Lower leg skin (tissue), 3 donors: ENCODE measurements at regions not wholly inside any gene's neighbourhood (a gene's known extent, or its start where the extent isn't known, plus 50 kb on each side); places are given as distances from the start of the nearest gene placed in this dataset.

Experiments used
- POLR2A ChIP-seq, 2 donors: fragments of 450-650 bp; IDR thresholded peaks; one replicate each; pipeline ENCODE4 v1.6.1; 2016 to 2017; ENCODE audit warnings: antibody characterized with exemption in 2 of 2, mild to moderate bottlenecking in 1 of 2, moderate library complexity in 1 of 2
- TF ChIP-seq, protein P1 (sequence below), 3 donors: fragments of 450-650 bp; IDR thresholded peaks; one replicate each; pipeline ENCODE4 v1.5.1; 2016; ENCODE audit warnings: antibody characterized with exemption in 3 of 3, mild to moderate bottlenecking in 3 of 3, moderate library complexity in 2 of 3

DNA sequence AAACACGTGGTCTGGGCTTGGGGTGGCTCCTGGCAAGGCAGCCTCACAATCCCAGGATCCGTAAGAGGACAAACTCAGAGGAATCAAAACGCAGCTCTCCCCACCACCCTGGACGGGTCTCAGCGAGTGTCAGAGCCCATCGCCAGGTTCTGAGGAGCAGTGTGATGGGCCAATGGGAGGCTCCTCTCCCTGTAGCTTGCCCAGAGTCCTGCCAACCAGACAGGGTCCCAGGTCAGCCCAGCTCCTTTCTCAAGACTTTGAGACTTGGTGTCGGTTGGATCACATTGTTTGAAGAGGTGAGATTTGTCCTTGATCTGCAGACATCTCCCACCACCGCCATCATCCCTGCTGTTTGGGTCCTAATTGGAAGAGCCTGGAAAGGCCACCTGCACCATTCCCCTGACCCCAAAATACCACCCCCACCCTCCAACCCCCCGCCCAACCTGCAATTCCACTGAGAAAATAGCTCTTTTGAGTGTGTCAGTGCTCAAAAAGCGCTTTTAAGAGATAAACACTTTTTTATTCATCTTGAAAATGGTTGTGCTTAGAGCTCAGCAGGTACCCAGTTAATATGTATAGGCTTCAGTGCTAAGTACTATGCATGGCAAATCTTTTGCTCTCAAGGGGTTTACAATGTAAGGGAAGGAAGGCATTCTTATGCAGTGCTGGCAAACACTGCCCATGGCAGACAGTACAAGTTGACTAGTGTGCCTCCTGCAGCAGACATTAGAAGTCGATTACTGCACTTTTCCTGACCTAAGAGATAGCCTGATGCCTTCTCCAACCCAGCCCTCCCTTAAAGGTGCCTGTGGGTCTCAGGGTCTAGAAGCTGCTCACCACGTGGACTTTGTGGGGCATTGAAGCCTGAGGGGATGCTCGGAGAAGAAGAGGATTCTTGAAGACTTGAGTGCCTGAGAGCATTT, 50.6 kb downstream of the GLI2 start:
- TF ChIP-seq, protein P1, sequence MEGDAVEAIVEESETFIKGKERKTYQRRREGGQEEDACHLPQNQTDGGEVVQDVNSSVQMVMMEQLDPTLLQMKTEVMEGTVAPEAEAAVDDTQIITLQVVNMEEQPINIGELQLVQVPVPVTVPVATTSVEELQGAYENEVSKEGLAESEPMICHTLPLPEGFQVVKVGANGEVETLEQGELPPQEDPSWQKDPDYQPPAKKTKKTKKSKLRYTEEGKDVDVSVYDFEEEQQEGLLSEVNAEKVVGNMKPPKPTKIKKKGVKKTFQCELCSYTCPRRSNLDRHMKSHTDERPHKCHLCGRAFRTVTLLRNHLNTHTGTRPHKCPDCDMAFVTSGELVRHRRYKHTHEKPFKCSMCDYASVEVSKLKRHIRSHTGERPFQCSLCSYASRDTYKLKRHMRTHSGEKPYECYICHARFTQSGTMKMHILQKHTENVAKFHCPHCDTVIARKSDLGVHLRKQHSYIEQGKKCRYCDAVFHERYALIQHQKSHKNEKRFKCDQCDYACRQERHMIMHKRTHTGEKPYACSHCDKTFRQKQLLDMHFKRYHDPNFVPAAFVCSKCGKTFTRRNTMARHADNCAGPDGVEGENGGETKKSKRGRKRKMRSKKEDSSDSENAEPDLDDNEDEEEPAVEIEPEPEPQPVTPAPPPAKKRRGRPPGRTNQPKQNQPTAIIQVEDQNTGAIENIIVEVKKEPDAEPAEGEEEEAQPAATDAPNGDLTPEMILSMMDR (IDR thresholded peaks at IDR 0.05): no peak
- TF ChIP-seq POLR2A (IDR thresholded peaks at IDR 0.05): no peak
